HG03457 (cell line): ENCODE measurements at regions not wholly inside any gene's neighbourhood (a gene's known extent, or its start where the extent isn't known, plus 50 kb on each side); places are given as distances from the start of the nearest gene placed in this dataset.

Experiments used
- ATAC-seq: cut with Tn5 transposase; IDR thresholded peaks from one replicate; pipeline ENCODE4 v1.9.1; 2021; ENCODE audit warnings: moderate number of reproducible peaks; ENCODE audit not compliant: unreplicated experiment

GRCh38 chr1:25106976-25107642 lies 125.2 kb downstream of the SYF2 start:
- no peak for ATAC-seq

GRCh38 chr1:25106352-25106751 lies 126.0 kb downstream of the SYF2 start:
- ATAC-seq: no peak

GRCh38 chr1:25105836-25106235 lies 126.5 kb downstream of the SYF2 start:
- ATAC-seq: no peak

GRCh38 chr1:25104932-25105561 lies 127.3 kb downstream of the SYF2 start:
- no peak for ATAC-seq

GRCh38 chr1:25103164-25103795 lies 129.0 kb downstream of the SYF2 start:
- no peak for ATAC-seq

GRCh38 chr1:25100151-25100833 lies 132.0 kb downstream of the SYF2 start:
- ATAC-seq: no peak

GRCh38 chr1:25099343-25099951 lies 132.9 kb downstream of the SYF2 start:
- no peak for ATAC-seq

- ATAC-seq: no peak
Measured at GRCh38 chr1:25098717-25099116, 133.6 kb downstream of the SYF2 start.

- no peak for ATAC-seq
Measured at GRCh38 chr1:25096307-25097150, 135.8 kb downstream of the SYF2 start.

GRCh38 chr1:25095635-25096200 lies 136.6 kb downstream of the SYF2 start:
- no peak for ATAC-seq

GRCh38 chr1:25094995-25095394 lies 137.3 kb downstream of the SYF2 start:
- ATAC-seq: no peak

- no peak for ATAC-seq
Measured at GRCh38 chr1:25094229-25094628, 138.1 kb downstream of the SYF2 start.

- ATAC-seq: no peak
Measured at GRCh38 chr1:25091658-25092057, 140.6 kb downstream of the SYF2 start.

- no peak for ATAC-seq
Measured at GRCh38 chr1:25090707-25091422, 141.4 kb downstream of the SYF2 start.

GRCh38 chr1:25089772-25090171 lies 142.5 kb downstream of the SYF2 start:
- ATAC-seq: no peak

- ATAC-seq: no peak
Measured at GRCh38 chr1:25088946-25089345, 143.4 kb downstream of the SYF2 start.

- ATAC-seq: no peak
Measured at GRCh38 chr1:25088180-25088701, 144.1 kb downstream of the SYF2 start.

- ATAC-seq: no peak
Measured at GRCh38 chr1:25086518-25087079, 145.7 kb downstream of the SYF2 start.

GRCh38 chr1:25084407-25084806 lies 147.9 kb downstream of the SYF2 start:
- no peak for ATAC-seq
